A549 (cell line): ENCODE measurements at regions not wholly inside any gene's neighbourhood (a gene's known extent, or its start where the extent isn't known, plus 50 kb on each side); places are given as distances from the start of the nearest gene placed in this dataset.
"Not testable (repeated sequence)": the region's sequence is repeated elsewhere in the genome, so short reads cannot be mapped to it uniquely, and the experiment has no call there.

Experiments
- ATAC-seq, 2 experiments: fragments of 200-7000 bp in 1 of 2; fragments of >200 bp in 1 of 2; cut with Nextera tagmentation in 1 of 2; cut with Tn5 transposase in 1 of 2; 3 replicates each; pipeline versions ENCODE4 v1.8.0 to v1.9.1; 2018 to 2020; ENCODE audit warnings: mild to moderate bottlenecking in 1 of 2, moderate library complexity in 1 of 2
- CTCF ChIA-PET: fragments of 300-600 bp; sonication (Branson Sonifier 250); formaldehyde crosslinking; extraction: SDS; loops from one replicate; lab custom pipeline; 2021; ENCODE audit warnings: antibody characterized with exemption, inconsistent platforms; lab: Yijun Ruan, JAX
- POLR2A ChIA-PET: fragments of 350-600 bp; formaldehyde crosslinking; extraction: SDS; loops from one replicate; lab custom pipeline; 2021; ENCODE audit warnings: antibody characterized with exemption, inconsistent platforms; lab: Yijun Ruan, JAX
- DNase-seq, 2 experiments: peaks; one replicate each; pipeline versions ENCODE4 v3.0.0 to v3.0.0-alpha.2; 2011 to 2016; ENCODE audit warnings: low read depth in 1 of 2, low spot score in 1 of 2
- FAIRE-seq: peaks from 2 replicates; lab custom pipeline; 2011; peaks lifted over from hg19 to GRCh38; lab: Jason Lieb, UNC
- H3K27ac ChIP-seq, 2 experiments: fragments of >200 bp; sonication (Bioruptor Twin); formaldehyde crosslinking; 3 replicates each; pipeline ENCODE4 v1.5.1; 2016 to 2017
- H3K4me1 ChIP-seq: fragments of >200 bp; sonication (Bioruptor Twin); formaldehyde crosslinking; 3 replicates; pipeline ENCODE4 v1.6.1; 2016
- H3K4me2 ChIP-seq: fragments of >200 bp; sonication (Bioruptor Twin); formaldehyde crosslinking; 3 replicates; pipeline ENCODE4 v1.6.1; 2016
- H3K4me3 ChIP-seq: fragments of >200 bp; sonication (Bioruptor Twin); formaldehyde crosslinking; 3 replicates; pipeline ENCODE4 v1.5.1; 2016
- H3K9me3 ChIP-seq: fragments of >200 bp; sonication (Bioruptor Twin); formaldehyde crosslinking; 3 replicates; pipeline ENCODE4 v1.6.1; 2016
- CHD4 ChIP-seq: fragments of 200-600 bp; sonication (generic); IDR thresholded peaks from 2 replicates; pipeline ENCODE4 v1.6.1; 2016; ENCODE audit warnings: antibody characterized with exemption, mild to moderate bottlenecking, borderline replicate concordance
- EHF ChIP-seq: fragments of 250-450 bp; sonication (Bioruptor Pico); IDR thresholded peaks from 2 replicates; pipeline ENCODE4 v1.5.0; 2020; ENCODE audit warnings: mild to moderate bottlenecking
- EHMT2 ChIP-seq: fragments of 200-600 bp; sonication (generic); IDR thresholded peaks from 2 replicates; pipeline ENCODE4 v1.6.1; 2016; ENCODE audit warnings: antibody characterized with exemption, low read depth, mild to moderate bottlenecking, moderate library complexity
- HEYL ChIP-seq: fragments of 250-450 bp; sonication (Bioruptor Pico); IDR thresholded peaks from 2 replicates; pipeline ENCODE4 v1.8.0; 2021; ENCODE audit warnings: mild to moderate bottlenecking, moderate library complexity
- HOXA7 ChIP-seq: fragments of 250-450 bp; sonication (Bioruptor Pico); IDR thresholded peaks from 2 replicates; pipeline ENCODE4 v1.5.0; 2020; ENCODE audit warnings: mild to moderate bottlenecking, moderate library complexity
- HOXB13 ChIP-seq: fragments of 250-450 bp; sonication (Bioruptor Pico); IDR thresholded peaks from 2 replicates; pipeline ENCODE4 v1.5.0; 2020; ENCODE audit warnings: low read depth, mild to moderate bottlenecking, moderate library complexity
- JUN ChIP-seq, 2 experiments: fragments of >200 bp; sonication (Bioruptor Twin); formaldehyde crosslinking; IDR thresholded peaks; 2 replicates in 1 of 2; 3 replicates in 1 of 2; pipeline ENCODE4 v1.6.1; 2016 to 2017
- JUNB ChIP-seq: fragments of >200 bp; sonication (Bioruptor Twin); formaldehyde crosslinking; IDR thresholded peaks from 2 replicates; pipeline ENCODE4 v1.6.1; 2016
- MAFK ChIP-seq: fragments of 450-650 bp; IDR thresholded peaks from 2 replicates; pipeline ENCODE4 v1.6.1; 2014; ENCODE audit not compliant: partially characterized antibody
- NFE2L2 ChIP-seq: fragments of 150-350 bp; conservative IDR thresholded peaks from 2 replicates; pipeline ENCODE4 v1.6.1; 2014; ENCODE audit warnings: low read length
- NR3C1 ChIP-seq: fragments of >200 bp; sonication (Bioruptor Twin); formaldehyde crosslinking; IDR thresholded peaks from 3 replicates; pipeline ENCODE4 v1.6.1; 2017
- POLR2A ChIP-seq: IDR thresholded peaks from 2 replicates; pipeline ENCODE4 v1.6.1; 2012; ENCODE audit warnings: mild to moderate bottlenecking, low read length
- RAD21 ChIP-seq, 2 experiments: fragments of >200 bp in 1 of 2; sonication (Bioruptor Twin) in 1 of 2; formaldehyde crosslinking in 1 of 2; IDR thresholded peaks in 1 of 2; conservative IDR thresholded peaks in 1 of 2; 2 replicates in 1 of 2; 3 replicates in 1 of 2; pipeline ENCODE4 v1.6.1; 2012 to 2018; ENCODE audit warnings: inconsistent platforms in 1 of 2
- RCOR1 ChIP-seq: fragments of 150-350 bp; IDR thresholded peaks from 2 replicates; pipeline ENCODE4 v1.6.1; 2014; ENCODE audit warnings: antibody characterized with exemption, low read length, low read depth
- SMC3 ChIP-seq: fragments of >200 bp; sonication (Bioruptor Twin); formaldehyde crosslinking; IDR thresholded peaks from 3 replicates; pipeline ENCODE4 v1.6.1; 2018; ENCODE audit warnings: inconsistent platforms
- TFCP2L1 ChIP-seq: fragments of 250-450 bp; sonication (Bioruptor Pico); IDR thresholded peaks from 2 replicates; pipeline ENCODE4 v1.5.0; 2021; ENCODE audit warnings: mild to moderate bottlenecking
- ZC3H11A ChIP-seq: fragments of 450-650 bp; IDR thresholded peaks from 2 replicates; pipeline ENCODE4 v1.6.1; 2014; ENCODE audit warnings: antibody characterized with exemption, mild to moderate bottlenecking
- ZSCAN20 ChIP-seq: fragments of 250-450 bp; sonication (Bioruptor Pico); IDR thresholded peaks from 2 replicates; pipeline ENCODE4 v1.8.0; 2022; ENCODE audit warnings: mild to moderate bottlenecking, moderate library complexity
- WGBS: methylation state at CpG from one replicate; pipeline ENCODE4 v1.1.6; 2017; ENCODE audit errors: missing lambda C conversion rate; 5-methylcytosine and 5-hydroxymethylcytosine counted together
- TF ChIP-seq, protein P1 (sequence below): fragments of >200 bp; sonication (Bioruptor Twin); formaldehyde crosslinking; IDR thresholded peaks from 2 replicates; pipeline ENCODE4 v1.6.1; 2016
- TF ChIP-seq, protein P2 (sequence below): fragments of 250-450 bp; sonication (Bioruptor Pico); IDR thresholded peaks from 2 replicates; pipeline ENCODE4 v1.5.0; 2021; ENCODE audit warnings: mild to moderate bottlenecking, moderate library complexity, borderline replicate concordance
- TF ChIP-seq, protein P3 (sequence below): fragments of >200 bp; sonication (Bioruptor Twin); formaldehyde crosslinking; IDR thresholded peaks from 3 replicates; pipeline ENCODE4 v1.5.1; 2016
- TF ChIP-seq, protein P4 (sequence below): fragments of 200-600 bp; sonication (generic); IDR thresholded peaks from 2 replicates; pipeline ENCODE4 v1.6.1; 2016; ENCODE audit warnings: antibody characterized with exemption, mild to moderate bottlenecking, moderate library complexity
- TF ChIP-seq, protein P5 (sequence below): IDR thresholded peaks from 2 replicates; pipeline ENCODE4 v1.6.1; 2012; ENCODE audit warnings: low read depth, borderline replicate concordance

DNA sequence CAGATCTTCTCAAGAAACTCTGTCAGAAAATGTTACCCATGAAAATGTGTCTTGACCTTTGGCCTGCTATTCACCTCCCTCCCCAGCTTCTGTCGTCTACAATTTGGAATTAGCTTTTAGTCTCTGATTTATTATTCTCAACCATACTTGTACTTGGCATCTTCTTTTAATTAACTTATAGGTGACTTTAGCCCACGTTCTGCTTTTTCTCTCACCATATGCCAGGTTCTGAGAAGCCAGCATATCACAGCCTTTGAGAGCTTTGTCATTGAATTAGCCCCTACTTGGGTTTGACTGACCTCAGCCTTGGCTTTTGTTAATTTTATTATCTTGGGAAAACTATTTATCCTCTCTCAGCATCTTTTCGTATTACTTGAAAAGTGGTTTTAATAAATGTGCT is 355.9 kb downstream of the OXSM start:
- POLR2A ChIA-PET = no interaction called here
- Histone ChIP-seq H3K4me1 (no peaks in the 10 kb centered on the region), H3K27ac (no peak overlapping the region), H3K4me2 (no peak overlapping the region)
- FAIRE-seq = no peak
- TF ChIP-seq CHD4 = no peak
- TF ChIP-seq, protein P1, sequence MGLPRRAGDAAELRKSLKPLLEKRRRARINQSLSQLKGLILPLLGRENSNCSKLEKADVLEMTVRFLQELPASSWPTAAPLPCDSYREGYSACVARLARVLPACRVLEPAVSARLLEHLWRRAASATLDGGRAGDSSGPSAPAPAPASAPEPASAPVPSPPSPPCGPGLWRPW = no peak
- TF ChIP-seq, protein P2, sequence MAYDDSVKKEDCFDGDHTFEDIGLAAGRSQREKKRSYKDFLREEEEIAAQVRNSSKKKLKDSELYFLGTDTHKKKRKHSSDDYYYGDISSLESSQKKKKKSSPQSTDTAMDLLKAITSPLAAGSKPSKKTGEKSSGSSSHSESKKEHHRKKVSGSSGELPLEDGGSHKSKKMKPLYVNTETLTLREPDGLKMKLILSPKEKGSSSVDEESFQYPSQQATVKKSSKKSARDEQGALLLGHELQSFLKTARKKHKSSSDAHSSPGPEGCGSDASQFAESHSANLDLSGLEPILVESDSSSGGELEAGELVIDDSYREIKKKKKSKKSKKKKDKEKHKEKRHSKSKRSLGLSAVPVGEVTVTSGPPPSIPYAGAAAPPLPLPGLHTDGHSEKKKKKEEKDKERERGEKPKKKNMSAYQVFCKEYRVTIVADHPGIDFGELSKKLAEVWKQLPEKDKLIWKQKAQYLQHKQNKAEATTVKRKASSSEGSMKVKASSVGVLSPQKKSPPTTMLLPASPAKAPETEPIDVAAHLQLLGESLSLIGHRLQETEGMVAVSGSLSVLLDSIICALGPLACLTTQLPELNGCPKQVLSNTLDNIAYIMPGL (CRISPR knock-in tag) = no peak
- TF ChIP-seq MAFK = no peak
- TF ChIP-seq, all 56 proteins: peak for 0
- WGBS = 5% methylated on average over 3 of the region's 3 CpGs
- H3K4me3 ChIP-seq = no peak overlapping the region
- no peaks in the 10 kb centered on the region for H3K9me3 ChIP-seq
- CTCF ChIA-PET = no interaction called here
- ATAC-seq (no peak), DNase-seq (no peak)

DNA sequence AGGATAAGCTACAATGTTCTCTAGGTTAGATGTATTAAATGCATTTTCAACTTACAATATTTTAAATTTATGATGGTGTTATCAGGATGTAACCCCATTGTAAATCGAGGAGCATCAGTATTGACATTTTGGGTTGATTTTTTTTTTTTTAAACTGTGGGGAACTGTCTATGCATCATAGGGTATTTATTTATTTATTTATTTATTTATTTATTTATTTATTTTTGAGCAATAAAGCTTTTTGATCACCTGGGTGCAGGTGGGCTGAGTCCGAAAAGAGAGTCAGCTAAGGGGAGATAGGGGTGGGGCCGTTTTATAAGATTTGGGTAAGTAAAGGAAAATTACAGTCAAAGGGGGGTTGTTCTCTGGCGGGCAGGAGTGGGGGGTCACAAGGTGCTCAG is 367.5 kb downstream of the OXSM start:
- FAIRE-seq, POLR2A ChIA-PET, H3K9me3 ChIP-seq: not testable (repeated sequence)
- 32% methylated on average over 4 of the region's 4 CpGs for WGBS
- TF ChIP-seq ZC3H11A = peak; percentile 58
- TF ChIP-seq, all 56 proteins: peak for 1; not testable (repeated sequence) for 55
- CTCF ChIA-PET = interaction anchor here (0.6 kb wide), 1 partner anchor 506 kb away, joined by 3 read pairs; no protein-coding TSS in a partner anchor
- not testable (repeated sequence) for DNase-seq, H3K4me3 ChIP-seq, H3K27ac ChIP-seq, H3K4me2 ChIP-seq, H3K4me1 ChIP-seq, ATAC-seq

DNA sequence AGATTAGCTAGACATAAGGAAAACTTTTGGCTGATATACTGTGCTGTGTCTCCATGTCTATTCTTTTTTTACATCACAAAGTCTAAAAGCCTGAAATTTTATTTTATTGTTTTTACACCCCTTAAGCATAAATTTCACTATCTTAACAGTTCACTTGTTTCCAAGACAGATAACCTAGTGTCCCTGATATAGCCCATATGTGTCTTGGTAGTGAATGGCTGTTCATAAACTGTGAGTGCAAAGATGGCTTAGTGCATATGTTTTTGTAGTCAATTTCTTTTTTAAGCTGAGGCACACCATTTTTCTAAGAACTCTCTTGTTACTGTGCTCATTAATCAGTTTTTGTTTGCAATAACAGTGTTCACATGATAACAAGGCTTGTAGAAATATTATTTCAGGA is 381.1 kb downstream of the OXSM start:
- FAIRE-seq = no peak
- CTCF ChIA-PET = no interaction called here
- no peak for DNase-seq
- no peak overlapping the region for H3K27ac ChIP-seq
- H3K4me3 ChIP-seq = no peak overlapping the region
- POLR2A ChIA-PET = no interaction called here
- ATAC-seq = no peak
- H3K4me2 ChIP-seq = no peak overlapping the region
- no peaks in the 10 kb centered on the region for H3K9me3 ChIP-seq
- H3K4me1 ChIP-seq = no peaks in the 10 kb centered on the region
- TF ChIP-seq POLR2A (no peak), HEYL (CRISPR knock-in tag) (no peak), NR3C1 (no peak), EHMT2 (no peak), JUNB (no peak), SMC3 (no peak), RCOR1 (no peak), TFCP2L1 (CRISPR knock-in tag) (no peak), JUN (IDR thresholded peaks at IDR 0.05) (no peak), EHF (CRISPR knock-in tag) (no peak), ZSCAN20 (no peak), HOXB13 (no peak), HOXA7 (CRISPR knock-in tag) (no peak), MAFK (no peak), RAD21 (conservative IDR thresholded peaks at IDR 0.05 in 1 of 2, IDR thresholded peaks at IDR 0.05 in 1 of 2) (no peak), NFE2L2 (no peak)
- TF ChIP-seq, protein P3, sequence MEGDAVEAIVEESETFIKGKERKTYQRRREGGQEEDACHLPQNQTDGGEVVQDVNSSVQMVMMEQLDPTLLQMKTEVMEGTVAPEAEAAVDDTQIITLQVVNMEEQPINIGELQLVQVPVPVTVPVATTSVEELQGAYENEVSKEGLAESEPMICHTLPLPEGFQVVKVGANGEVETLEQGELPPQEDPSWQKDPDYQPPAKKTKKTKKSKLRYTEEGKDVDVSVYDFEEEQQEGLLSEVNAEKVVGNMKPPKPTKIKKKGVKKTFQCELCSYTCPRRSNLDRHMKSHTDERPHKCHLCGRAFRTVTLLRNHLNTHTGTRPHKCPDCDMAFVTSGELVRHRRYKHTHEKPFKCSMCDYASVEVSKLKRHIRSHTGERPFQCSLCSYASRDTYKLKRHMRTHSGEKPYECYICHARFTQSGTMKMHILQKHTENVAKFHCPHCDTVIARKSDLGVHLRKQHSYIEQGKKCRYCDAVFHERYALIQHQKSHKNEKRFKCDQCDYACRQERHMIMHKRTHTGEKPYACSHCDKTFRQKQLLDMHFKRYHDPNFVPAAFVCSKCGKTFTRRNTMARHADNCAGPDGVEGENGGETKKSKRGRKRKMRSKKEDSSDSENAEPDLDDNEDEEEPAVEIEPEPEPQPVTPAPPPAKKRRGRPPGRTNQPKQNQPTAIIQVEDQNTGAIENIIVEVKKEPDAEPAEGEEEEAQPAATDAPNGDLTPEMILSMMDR = no peak
- TF ChIP-seq, protein P4, sequence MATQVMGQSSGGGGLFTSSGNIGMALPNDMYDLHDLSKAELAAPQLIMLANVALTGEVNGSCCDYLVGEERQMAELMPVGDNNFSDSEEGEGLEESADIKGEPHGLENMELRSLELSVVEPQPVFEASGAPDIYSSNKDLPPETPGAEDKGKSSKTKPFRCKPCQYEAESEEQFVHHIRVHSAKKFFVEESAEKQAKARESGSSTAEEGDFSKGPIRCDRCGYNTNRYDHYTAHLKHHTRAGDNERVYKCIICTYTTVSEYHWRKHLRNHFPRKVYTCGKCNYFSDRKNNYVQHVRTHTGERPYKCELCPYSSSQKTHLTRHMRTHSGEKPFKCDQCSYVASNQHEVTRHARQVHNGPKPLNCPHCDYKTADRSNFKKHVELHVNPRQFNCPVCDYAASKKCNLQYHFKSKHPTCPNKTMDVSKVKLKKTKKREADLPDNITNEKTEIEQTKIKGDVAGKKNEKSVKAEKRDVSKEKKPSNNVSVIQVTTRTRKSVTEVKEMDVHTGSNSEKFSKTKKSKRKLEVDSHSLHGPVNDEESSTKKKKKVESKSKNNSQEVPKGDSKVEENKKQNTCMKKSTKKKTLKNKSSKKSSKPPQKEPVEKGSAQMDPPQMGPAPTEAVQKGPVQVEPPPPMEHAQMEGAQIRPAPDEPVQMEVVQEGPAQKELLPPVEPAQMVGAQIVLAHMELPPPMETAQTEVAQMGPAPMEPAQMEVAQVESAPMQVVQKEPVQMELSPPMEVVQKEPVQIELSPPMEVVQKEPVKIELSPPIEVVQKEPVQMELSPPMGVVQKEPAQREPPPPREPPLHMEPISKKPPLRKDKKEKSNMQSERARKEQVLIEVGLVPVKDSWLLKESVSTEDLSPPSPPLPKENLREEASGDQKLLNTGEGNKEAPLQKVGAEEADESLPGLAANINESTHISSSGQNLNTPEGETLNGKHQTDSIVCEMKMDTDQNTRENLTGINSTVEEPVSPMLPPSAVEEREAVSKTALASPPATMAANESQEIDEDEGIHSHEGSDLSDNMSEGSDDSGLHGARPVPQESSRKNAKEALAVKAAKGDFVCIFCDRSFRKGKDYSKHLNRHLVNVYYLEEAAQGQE = no peak
- TF ChIP-seq, protein P5, sequence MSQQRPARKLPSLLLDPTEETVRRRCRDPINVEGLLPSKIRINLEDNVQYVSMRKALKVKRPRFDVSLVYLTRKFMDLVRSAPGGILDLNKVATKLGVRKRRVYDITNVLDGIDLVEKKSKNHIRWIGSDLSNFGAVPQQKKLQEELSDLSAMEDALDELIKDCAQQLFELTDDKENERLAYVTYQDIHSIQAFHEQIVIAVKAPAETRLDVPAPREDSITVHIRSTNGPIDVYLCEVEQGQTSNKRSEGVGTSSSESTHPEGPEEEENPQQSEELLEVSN = no peak
